D721Med (cell line): ENCODE measurements at regions not wholly inside any gene's neighbourhood (a gene's known extent, or its start where the extent isn't known, plus 50 kb on each side); places are given as distances from the start of the nearest gene placed in this dataset.

Source experiments
- DNase-seq: peaks from one replicate; pipeline ENCODE4 v3.0.0; 2011; ENCODE audit warnings: low spot score; ENCODE audit not compliant: insufficient read length
- FAIRE-seq: peaks from 2 replicates; lab custom pipeline; 2011; peaks lifted over from hg19 to GRCh38; lab: Jason Lieb, UNC
- TF ChIP-seq, protein P1 (sequence below): IDR thresholded peaks from 2 replicates; pipeline ENCODE4 v1.5.1; 2012; ENCODE audit warnings: mild to moderate bottlenecking, control low read depth; ENCODE audit not compliant: insufficient read depth; ENCODE audit errors: missing control alignments

DNA sequence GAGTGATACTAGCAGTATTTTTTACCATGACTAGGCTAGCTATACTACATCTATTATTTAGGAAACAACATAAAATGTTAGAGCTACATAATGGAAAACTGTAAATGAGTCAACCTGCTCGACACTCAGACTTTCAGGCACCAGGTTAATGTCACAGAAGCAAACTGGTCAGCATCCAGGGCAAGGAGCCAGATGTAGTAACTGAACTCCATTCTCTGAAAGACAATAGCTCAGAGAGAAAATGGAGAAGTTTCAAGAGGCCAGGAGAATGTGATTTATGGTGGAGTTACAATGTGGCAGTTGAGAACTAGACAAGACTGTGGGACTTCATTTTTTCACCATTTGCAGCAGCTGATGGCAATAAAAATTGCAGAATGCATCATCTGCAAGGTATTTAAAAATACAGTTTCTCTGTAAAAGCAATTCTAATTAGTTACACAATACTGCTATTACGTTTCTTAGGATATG, 342.7 kb upstream of the PABPC4L start:
- TF ChIP-seq, protein P1, sequence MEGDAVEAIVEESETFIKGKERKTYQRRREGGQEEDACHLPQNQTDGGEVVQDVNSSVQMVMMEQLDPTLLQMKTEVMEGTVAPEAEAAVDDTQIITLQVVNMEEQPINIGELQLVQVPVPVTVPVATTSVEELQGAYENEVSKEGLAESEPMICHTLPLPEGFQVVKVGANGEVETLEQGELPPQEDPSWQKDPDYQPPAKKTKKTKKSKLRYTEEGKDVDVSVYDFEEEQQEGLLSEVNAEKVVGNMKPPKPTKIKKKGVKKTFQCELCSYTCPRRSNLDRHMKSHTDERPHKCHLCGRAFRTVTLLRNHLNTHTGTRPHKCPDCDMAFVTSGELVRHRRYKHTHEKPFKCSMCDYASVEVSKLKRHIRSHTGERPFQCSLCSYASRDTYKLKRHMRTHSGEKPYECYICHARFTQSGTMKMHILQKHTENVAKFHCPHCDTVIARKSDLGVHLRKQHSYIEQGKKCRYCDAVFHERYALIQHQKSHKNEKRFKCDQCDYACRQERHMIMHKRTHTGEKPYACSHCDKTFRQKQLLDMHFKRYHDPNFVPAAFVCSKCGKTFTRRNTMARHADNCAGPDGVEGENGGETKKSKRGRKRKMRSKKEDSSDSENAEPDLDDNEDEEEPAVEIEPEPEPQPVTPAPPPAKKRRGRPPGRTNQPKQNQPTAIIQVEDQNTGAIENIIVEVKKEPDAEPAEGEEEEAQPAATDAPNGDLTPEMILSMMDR = no peak
- no peak for FAIRE-seq
- DNase-seq = no peak

DNA sequence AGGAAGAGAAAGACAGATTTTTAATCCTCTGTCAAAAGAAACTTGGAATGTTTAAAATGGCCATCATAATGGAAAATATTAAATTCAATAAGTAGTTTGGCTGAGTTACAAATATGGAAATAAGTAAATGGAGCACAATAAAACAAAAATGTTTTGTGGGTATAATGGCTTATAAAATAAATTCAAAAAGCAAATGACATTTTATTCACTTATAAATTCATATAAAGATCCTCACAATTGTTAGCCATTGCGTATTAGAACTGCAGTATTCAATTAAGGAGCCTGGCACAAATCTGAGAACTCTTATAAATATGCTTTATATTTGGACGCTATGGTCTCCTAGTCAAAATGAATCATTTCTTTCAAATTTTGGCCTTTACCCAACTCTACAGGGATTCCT, 339.0 kb upstream of the PABPC4L start:
- DNase-seq = no peak
- no peak for FAIRE-seq
- TF ChIP-seq, protein P1 = no peak

DNA sequence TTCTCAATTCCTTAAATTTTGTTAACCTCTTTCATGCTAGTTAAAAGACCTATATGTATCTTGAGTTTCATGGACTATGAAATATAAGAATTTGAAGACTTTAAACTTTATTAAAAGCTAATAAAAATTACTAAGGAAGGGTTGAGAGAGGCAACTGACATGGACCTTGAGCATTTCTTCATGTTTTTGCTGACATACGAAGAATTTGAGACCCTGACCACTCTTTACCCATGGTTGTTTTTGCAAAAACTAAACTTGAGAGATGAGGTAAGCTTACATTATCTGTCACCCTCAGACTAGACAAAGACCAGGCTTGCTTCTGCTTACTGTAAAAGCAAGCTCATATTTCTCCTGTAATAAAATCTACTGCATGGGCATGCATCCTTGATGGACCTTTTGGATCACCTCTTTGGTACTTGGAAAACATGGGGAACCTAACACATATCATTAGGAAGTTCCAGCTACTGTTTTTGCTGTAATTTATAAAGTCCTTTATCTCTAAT, 338.2 kb upstream of the PABPC4L start:
- no peak for FAIRE-seq
- no peak for DNase-seq
- TF ChIP-seq, protein P1 = no peak

DNA sequence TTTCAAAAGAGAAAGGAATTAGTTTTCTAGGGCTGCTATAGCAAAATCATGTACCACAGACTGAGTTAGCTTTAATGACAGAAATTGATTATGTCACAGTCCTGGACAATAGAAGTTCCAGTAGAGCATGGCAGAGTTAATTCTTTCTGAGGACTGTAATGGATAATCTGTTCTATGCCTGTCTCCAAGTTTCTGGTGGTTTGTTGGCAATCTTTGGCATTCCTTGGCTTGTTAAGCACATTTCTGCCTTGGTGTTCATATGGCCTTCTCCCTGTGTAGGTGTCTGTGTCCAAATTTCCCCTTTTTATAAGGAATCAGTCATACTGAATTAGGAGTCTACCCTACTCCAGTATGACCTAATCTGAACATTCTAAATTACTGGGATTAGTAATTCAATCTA, 336.1 kb upstream of the PABPC4L start:
- TF ChIP-seq, protein P1 = no peak
- no peak for FAIRE-seq
- DNase-seq = no peak

DNA sequence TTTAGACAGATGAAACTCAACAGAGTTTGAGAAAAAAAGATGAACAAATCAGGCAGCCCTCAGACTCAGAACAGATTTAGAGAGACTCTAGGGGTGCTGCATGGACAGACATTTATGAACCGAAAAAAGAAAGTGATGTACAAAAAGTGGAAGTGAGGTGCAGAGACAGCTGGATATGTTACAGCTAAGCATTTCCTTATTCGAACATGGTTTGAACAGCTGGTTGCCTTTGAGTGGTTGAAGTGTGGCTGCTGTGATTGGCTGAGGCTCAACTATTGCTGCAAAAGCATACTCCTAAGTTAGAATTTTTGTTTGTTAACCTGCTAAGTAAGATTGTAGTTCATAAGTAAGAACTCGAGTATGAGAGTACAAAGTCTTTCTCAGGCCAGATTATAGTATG, 331.5 kb upstream of the PABPC4L start:
- TF ChIP-seq, protein P1 = no peak
- FAIRE-seq (no peak), DNase-seq (no peak)

DNA sequence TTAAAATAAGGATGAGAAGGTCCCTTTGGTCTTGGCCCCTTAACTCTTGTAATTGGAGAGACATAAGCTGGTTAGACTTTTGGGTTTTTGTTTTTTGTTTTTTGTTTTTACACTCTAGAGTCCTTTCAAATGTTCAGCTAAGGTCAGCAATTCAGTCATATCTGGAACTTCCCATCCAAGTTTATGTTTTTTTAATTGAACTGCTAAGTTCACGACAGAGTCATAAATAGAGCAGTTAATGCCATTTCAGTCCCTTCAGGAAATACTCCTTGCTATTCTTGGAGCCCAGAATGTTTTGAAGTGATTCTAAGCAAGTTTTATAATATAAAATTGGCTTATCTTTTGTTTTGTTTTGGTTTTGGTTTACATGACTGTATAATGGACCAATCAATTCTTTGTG, 329.4 kb upstream of the PABPC4L start:
- FAIRE-seq (no peak), DNase-seq (no peak)
- TF ChIP-seq, protein P1 = no peak

DNA sequence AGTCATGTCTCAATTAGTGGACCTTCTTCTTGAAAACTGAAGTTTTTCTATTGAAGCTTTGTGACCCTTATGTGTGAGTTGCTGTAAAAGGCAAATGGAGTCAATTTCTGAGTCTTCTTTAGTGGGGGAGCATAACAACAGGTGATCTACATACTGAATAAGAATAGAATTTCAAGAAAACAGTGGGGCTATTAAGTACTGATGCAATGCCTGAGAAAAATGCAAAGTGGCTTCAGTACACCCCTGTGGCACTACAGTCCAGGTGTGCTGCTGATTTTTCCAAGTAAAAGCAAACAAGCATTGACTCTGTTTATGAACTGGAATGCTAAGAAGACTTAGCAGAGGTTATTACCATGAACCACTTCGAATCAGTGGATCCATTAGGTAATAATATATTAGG, 328.0 kb upstream of the PABPC4L start:
- TF ChIP-seq, protein P1 = no peak
- no peak for FAIRE-seq
- DNase-seq = no peak
